Naive thymus-derived CD4-positive, alpha-beta T cell (primary cell): ENCODE measurements at regions not wholly inside any gene's neighbourhood (a gene's known extent, or its start where the extent isn't known, plus 50 kb on each side); places are given as distances from the start of the nearest gene placed in this dataset.

Experiments
- ATAC-seq: fragments of 150-1000 bp; cut with Tn5 transposase; 2 replicates; pipeline ENCODE4 v1.10.0; 2021; ENCODE audit warnings: mild to moderate bottlenecking, moderate library complexity
- CTCF ChIA-PET: fragments of 350-600 bp; sonication (Branson Sonifier 250); formaldehyde crosslinking; loops from one replicate; lab custom pipeline; 2021; ENCODE audit warnings: antibody characterized with exemption; lab: Charles Lee
- POLR2A ChIA-PET: fragments of 350-600 bp; sonication (Branson Sonifier 250); formaldehyde crosslinking; loops from one replicate; lab custom pipeline; 2021; ENCODE audit warnings: antibody characterized with exemption, inconsistent platforms; lab: Charles Lee
- DNase-seq, 9 donors: peaks; one replicate each; pipeline versions ENCODE4 v3.0.0 to v3.0.0-alpha.2; 2020 to 2022; ENCODE audit warnings: mixed read lengths in 1 of 9
- H3K27ac ChIP-seq: one replicate; pipeline ENCODE4 v1.7.0; 2013; ENCODE audit warnings: mild to moderate bottlenecking, low read depth, low read length, moderate library complexity
- H3K27me3 ChIP-seq, 2 donors: one replicate each; pipeline ENCODE4 v1.7.0; 2013; ENCODE audit warnings: low read length in 2 of 2, mild to moderate bottlenecking in 2 of 2, moderate library complexity in 2 of 2; ENCODE audit not compliant: control insufficient read depth in 2 of 2, insufficient read depth in 2 of 2
- H3K36me3 ChIP-seq, 3 experiments: 1 replicate in 2 of 3; 2 replicates in 1 of 3; pipeline ENCODE4 v1.7.0; 2013; ENCODE audit warnings: low read length in 3 of 3, mild to moderate bottlenecking in 3 of 3, moderate library complexity in 1 of 3; ENCODE audit not compliant: insufficient read depth in 3 of 3, control insufficient read depth in 2 of 3
- H3K4me1 ChIP-seq, 2 donors: one replicate each; pipeline ENCODE4 v1.7.0; 2013; ENCODE audit warnings: low read length in 2 of 2, mild to moderate bottlenecking in 2 of 2, moderate library complexity in 1 of 2; ENCODE audit not compliant: control insufficient read depth in 2 of 2, insufficient read depth in 2 of 2
- H3K4me3 ChIP-seq: 2 replicates; pipeline ENCODE4 v1.7.0; 2013; ENCODE audit warnings: mild to moderate bottlenecking, low read length
- H3K9me3 ChIP-seq, 3 experiments: 1 replicate in 2 of 3; 2 replicates in 1 of 3; pipeline ENCODE4 v1.7.0; 2013; ENCODE audit warnings: low read length in 3 of 3; ENCODE audit not compliant: control insufficient read depth in 2 of 3
- H3K27ac Mint-ChIP-seq, 9 donors: one replicate each; pipeline ENCODE4 v1.8.0; 2020 to 2022; ENCODE audit warnings: mixed read lengths in 9 of 9, mild to moderate bottlenecking in 8 of 9, moderate library complexity in 5 of 9, inconsistent platforms in 2 of 9
- H3K27me3 Mint-ChIP-seq, 5 donors: one replicate each; pipeline ENCODE4 v1.8.0; 2021 to 2022; ENCODE audit warnings: mixed read lengths in 5 of 5, mild to moderate bottlenecking in 1 of 5
- H3K36me3 Mint-ChIP-seq, 5 donors: one replicate each; pipeline ENCODE4 v1.8.0; 2020 to 2022; ENCODE audit warnings: mixed read lengths in 5 of 5, mild to moderate bottlenecking in 3 of 5, inconsistent platforms in 1 of 5
- H3K4me1 Mint-ChIP-seq, 7 donors: one replicate each; pipeline ENCODE4 v1.8.0; 2020 to 2022; ENCODE audit warnings: mixed read lengths in 7 of 7, mild to moderate bottlenecking in 3 of 7, inconsistent platforms in 1 of 7
- H3K4me3 Mint-ChIP-seq, 10 donors: one replicate each; pipeline ENCODE4 v1.8.0; 2020 to 2022; ENCODE audit warnings: mild to moderate bottlenecking in 10 of 10, mixed read lengths in 10 of 10, moderate library complexity in 6 of 10, inconsistent platforms in 2 of 10
- H3K9me3 Mint-ChIP-seq, 11 donors: one replicate each; pipeline ENCODE4 v1.8.0; 2020 to 2022; ENCODE audit warnings: mixed read lengths in 11 of 11, mild to moderate bottlenecking in 4 of 11, inconsistent platforms in 1 of 11, moderate library complexity in 1 of 11
- intact Hi-C, 2 donors: fragments of 100-400 bp; cut with micrococcal nuclease; formaldehyde crosslinking; loops; one replicate each; pipeline ENCODE4 v1.15.1; 2023

- no peak for DNase-seq
These were observed 1402.5 kb upstream of the CELF2 start for GRCh38 chr10:9615189-9615588.

DNA sequence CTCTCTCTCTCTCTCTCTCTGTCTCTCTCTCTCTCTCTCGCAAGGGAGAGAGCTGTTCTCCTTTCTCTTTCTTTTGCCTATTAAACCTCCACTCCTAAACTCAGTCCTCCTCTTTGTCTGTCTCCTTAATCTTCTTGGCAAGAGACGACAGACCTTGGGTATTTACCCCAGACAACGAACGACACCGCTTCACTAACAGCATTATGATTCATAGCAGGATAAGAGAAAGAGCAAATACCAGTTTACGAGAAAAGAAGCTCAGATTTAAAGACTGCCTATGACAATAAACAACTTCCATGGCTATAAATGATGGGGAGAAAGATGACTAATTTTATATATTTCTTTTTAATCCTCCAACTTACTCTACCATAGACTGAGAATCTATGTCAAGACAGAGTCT is 1396.5 kb upstream of the CELF2 start:
- Mint-ChIP-seq H3K4me1 (no peaks in the 10 kb centered on the region), H3K27ac (no peak overlapping the region), H3K36me3 (no peaks in the 10 kb centered on the region), H3K4me3 (no peak overlapping the region), H3K9me3 (peaks cover 0 to 12% (median 5%) of the 10 kb centered on the region in 11 donors), H3K27me3 (peaks cover 0 to 10% (median 0%) of the 10 kb centered on the region in 5 donors)
- no peak for ATAC-seq
- POLR2A ChIA-PET: no interaction called here
- no peak for DNase-seq
- Histone ChIP-seq H3K27ac (no peak overlapping the region), H3K4me3 (no peak overlapping the region), H3K9me3 (no peaks in the 10 kb centered on the region), H3K36me3 (no peaks in the 10 kb centered on the region), H3K4me1 (no peaks in the 10 kb centered on the region), H3K27me3 (no peaks in the 10 kb centered on the region)
- intact Hi-C loops: no loop called here
- CTCF ChIA-PET: no interaction called here

More at GRCh38 chr10:9615189-9615588, 1402.5 kb upstream of the CELF2 start:
- H3K4me3 Mint-ChIP-seq: no peak overlapping the region
- H3K27me3 Mint-ChIP-seq: peaks cover 0 to 23% (median 11%) of the 10 kb centered on the region in 5 donors
- POLR2A ChIA-PET: no interaction called here
- H3K27ac Mint-ChIP-seq: no peak overlapping the region
- Histone ChIP-seq H3K27ac (no peak overlapping the region), H3K4me1 (no peaks in the 10 kb centered on the region), H3K9me3 (no peaks in the 10 kb centered on the region), H3K4me3 (no peak overlapping the region), H3K36me3 (no peaks in the 10 kb centered on the region), H3K27me3 (no peaks in the 10 kb centered on the region)
- intact Hi-C loops: no loop called here
- ATAC-seq: no peak
- CTCF ChIA-PET: no interaction called here
- H3K36me3 Mint-ChIP-seq: no peaks in the 10 kb centered on the region
- H3K9me3 Mint-ChIP-seq: peaks cover 0 to 8% (median 5%) of the 10 kb centered on the region in 11 donors
- H3K4me1 Mint-ChIP-seq: peaks cover 0 to 2% (median 0%) of the 10 kb centered on the region in 7 donors

GRCh38 chr10:9625304-9625703 is 1392.4 kb upstream of the CELF2 start:
- DNase-seq (no peak), ATAC-seq (no peak)
- intact Hi-C loops: no loop called here
- H3K36me3 ChIP-seq: no peaks in the 10 kb centered on the region
- Mint-ChIP-seq H3K4me1 (no peaks in the 10 kb centered on the region), H3K27ac (no peak overlapping the region), H3K4me3 (no peak overlapping the region), H3K27me3 (peaks cover 0 to 24% (median 0%) of the 10 kb centered on the region in 5 donors), H3K36me3 (no peaks in the 10 kb centered on the region), H3K9me3 (peaks cover 0 to 6% (median 0%) of the 10 kb centered on the region in 11 donors)
- H3K27me3 ChIP-seq: no peaks in the 10 kb centered on the region
- H3K4me3 ChIP-seq: no peak overlapping the region
- POLR2A ChIA-PET: no interaction called here
- no peaks in the 10 kb centered on the region for H3K9me3 ChIP-seq
- CTCF ChIA-PET: no interaction called here
- H3K27ac ChIP-seq: no peak overlapping the region
- H3K4me1 ChIP-seq: no peaks in the 10 kb centered on the region

GRCh38 chr10:9634466-9634865 is 1383.2 kb upstream of the CELF2 start:
- intact Hi-C loops: no loop called here
- no peaks in the 10 kb centered on the region for H3K4me1 Mint-ChIP-seq
- POLR2A ChIA-PET: interaction anchor here (0.6 kb wide), 1 partner anchor 288 kb away, joined by 3 read pairs; no protein-coding TSS in a partner anchor
- no peaks in the 10 kb centered on the region for H3K36me3 ChIP-seq
- no peaks in the 10 kb centered on the region for H3K9me3 ChIP-seq
- H3K4me1 ChIP-seq: no peaks in the 10 kb centered on the region
- no peak for DNase-seq
- no peaks in the 10 kb centered on the region for H3K36me3 Mint-ChIP-seq
- H3K9me3 Mint-ChIP-seq: peaks cover 0 to 2% (median 0%) of the 10 kb centered on the region in 11 donors
- no peak for ATAC-seq
- H3K27me3 ChIP-seq: no peaks in the 10 kb centered on the region
- CTCF ChIA-PET: no interaction called here
- no peak overlapping the region for H3K4me3 ChIP-seq
- H3K27me3 Mint-ChIP-seq: peaks cover 0 to 16% (median 8%) of the 10 kb centered on the region in 5 donors
- no peak overlapping the region for H3K4me3 Mint-ChIP-seq
- H3K27ac ChIP-seq: no peak overlapping the region
- no peak overlapping the region for H3K27ac Mint-ChIP-seq

- Mint-ChIP-seq H3K4me3 (no peak overlapping the region), H3K36me3 (no peaks in the 10 kb centered on the region), H3K4me1 (no peaks in the 10 kb centered on the region), H3K9me3 (peaks cover 0 to 2% (median 0%) of the 10 kb centered on the region in 11 donors), H3K27ac (no peak overlapping the region), H3K27me3 (peaks cover 0 to 17% (median 8%) of the 10 kb centered on the region in 5 donors)
- CTCF ChIA-PET: interaction anchor here (0.6 kb wide), 1 partner anchor 129 kb away, joined by 3 read pairs; no protein-coding TSS in a partner anchor
- POLR2A ChIA-PET: no interaction called here
- H3K27me3 ChIP-seq: no peaks in the 10 kb centered on the region
- DNase-seq (no peak), ATAC-seq (no peak)
- H3K9me3 ChIP-seq: no peaks in the 10 kb centered on the region
- no peaks in the 10 kb centered on the region for H3K36me3 ChIP-seq
- intact Hi-C loops: no loop called here
- no peak overlapping the region for H3K4me3 ChIP-seq
- H3K4me1 ChIP-seq: no peaks in the 10 kb centered on the region
- no peak overlapping the region for H3K27ac ChIP-seq
These were observed 1382.0 kb upstream of the CELF2 start for GRCh38 chr10:9635691-9636090.

DNA sequence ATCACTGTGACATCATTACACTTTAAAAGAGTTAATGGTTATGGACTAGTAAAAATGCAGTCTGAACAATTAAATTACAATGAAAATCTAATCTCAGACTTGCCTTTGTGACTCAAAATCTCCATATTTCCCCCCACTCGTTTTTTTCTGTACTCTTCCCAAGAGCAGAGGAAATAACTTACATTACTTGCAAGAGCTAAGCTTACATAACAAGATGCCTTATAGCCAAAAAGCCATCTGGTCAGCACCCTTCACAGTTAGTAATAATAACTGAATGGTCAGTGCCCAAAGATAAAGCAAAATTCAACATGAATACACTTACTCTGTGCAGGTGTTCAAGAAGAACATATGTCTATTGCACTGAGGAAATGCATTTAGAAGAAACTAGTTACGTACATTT is 1381.5 kb upstream of the CELF2 start:
- Mint-ChIP-seq H3K4me3 (no peak overlapping the region), H3K9me3 (peaks cover 0 to 2% (median 0%) of the 10 kb centered on the region in 11 donors), H3K27ac (no peak overlapping the region), H3K27me3 (peaks cover 0 to 22% (median 8%) of the 10 kb centered on the region in 5 donors), H3K36me3 (no peaks in the 10 kb centered on the region), H3K4me1 (no peaks in the 10 kb centered on the region)
- H3K36me3 ChIP-seq: no peaks in the 10 kb centered on the region
- DNase-seq: no peak
- ChIA-PET CTCF (interaction anchor here (0.6 kb wide), 1 partner anchor 129 kb away, joined by 3 read pairs; no protein-coding TSS in a partner anchor), POLR2A (no interaction called here)
- intact Hi-C loops: no loop called here
- H3K4me3 ChIP-seq: no peak overlapping the region
- no peaks in the 10 kb centered on the region for H3K9me3 ChIP-seq
- ATAC-seq: no peak
- H3K27me3 ChIP-seq: no peaks in the 10 kb centered on the region
- H3K4me1 ChIP-seq: no peaks in the 10 kb centered on the region
- H3K27ac ChIP-seq: no peak overlapping the region

- ChIA-PET CTCF (no interaction called here), POLR2A (no interaction called here)
- no peaks in the 10 kb centered on the region for H3K4me1 Mint-ChIP-seq
- peaks cover 0 to 5% (median 0%) of the 10 kb centered on the region in 5 donors for H3K36me3 Mint-ChIP-seq
- Histone ChIP-seq H3K36me3 (no peaks in the 10 kb centered on the region), H3K9me3 (peaks cover 0 to 6% (median 0%) of the 10 kb centered on the region in 3 experiments), H3K27ac (no peak overlapping the region), H3K27me3 (no peaks in the 10 kb centered on the region), H3K4me1 (no peaks in the 10 kb centered on the region), H3K4me3 (no peak overlapping the region)
- peaks cover 0 to 21% (median 9%) of the 10 kb centered on the region in 11 donors for H3K9me3 Mint-ChIP-seq
- H3K27ac Mint-ChIP-seq: no peak overlapping the region
- no peak for DNase-seq
- H3K27me3 Mint-ChIP-seq: peaks cover 0 to 12% (median 5%) of the 10 kb centered on the region in 5 donors
- intact Hi-C loops: no loop called here
- H3K4me3 Mint-ChIP-seq: no peak overlapping the region
- ATAC-seq: no peak
These were observed 1373.9 kb upstream of the CELF2 start for GRCh38 chr10:9643782-9644181.
